ENCODE measurements at regions not wholly inside any gene's neighbourhood (a gene's known extent, or its start where the extent isn't known, plus 50 kb on each side); places are given as distances from the start of the nearest gene placed in this dataset.

DNA sequence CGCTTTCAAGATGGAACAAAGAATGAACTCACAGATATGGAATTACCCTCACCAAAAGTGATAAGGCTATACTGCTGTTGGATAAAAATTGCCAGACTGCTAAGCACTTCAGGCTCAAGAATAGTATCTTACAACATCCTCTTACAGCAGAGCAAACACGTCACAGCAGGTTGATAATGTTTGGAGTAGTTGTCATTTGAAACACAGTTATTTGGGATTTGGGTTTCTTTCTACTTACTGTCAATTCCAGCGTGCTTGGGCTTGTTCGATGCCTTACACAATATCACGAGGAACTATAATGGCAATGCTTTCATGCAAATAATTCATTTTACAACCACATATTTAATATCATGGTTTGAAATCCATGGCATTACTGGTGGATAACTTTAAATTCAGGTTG lies 1223.7 kb upstream of the AGA start:
- TF ChIP-seq POU2F2 (IDR thresholded peaks at IDR 0.05; ENCODE audit: borderline replicate concordance, low read depth, low read length) (no peak), CREM (IDR thresholded peaks at IDR 0.05; ENCODE audit: low read depth) (no peak), CEBPB (IDR thresholded peaks at IDR 0.05; ENCODE audit: borderline replicate concordance in 1 of 2, low read depth in 2 of 2, low read length in 2 of 2) (no peak), POLR2AphosphoS5 (IDR thresholded peaks at IDR 0.05; ENCODE audit: low read length) (no peak)
- TF ChIP-seq, protein P1, sequence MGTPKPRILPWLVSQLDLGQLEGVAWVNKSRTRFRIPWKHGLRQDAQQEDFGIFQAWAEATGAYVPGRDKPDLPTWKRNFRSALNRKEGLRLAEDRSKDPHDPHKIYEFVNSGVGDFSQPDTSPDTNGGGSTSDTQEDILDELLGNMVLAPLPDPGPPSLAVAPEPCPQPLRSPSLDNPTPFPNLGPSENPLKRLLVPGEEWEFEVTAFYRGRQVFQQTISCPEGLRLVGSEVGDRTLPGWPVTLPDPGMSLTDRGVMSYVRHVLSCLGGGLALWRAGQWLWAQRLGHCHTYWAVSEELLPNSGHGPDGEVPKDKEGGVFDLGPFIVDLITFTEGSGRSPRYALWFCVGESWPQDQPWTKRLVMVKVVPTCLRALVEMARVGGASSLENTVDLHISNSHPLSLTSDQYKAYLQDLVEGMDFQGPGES (IDR thresholded peaks at IDR 0.05): no peak

Measured in GM12878 (cell line).